DOHH2 (cell line): ENCODE measurements at regions not wholly inside any gene's neighbourhood (a gene's known extent, or its start where the extent isn't known, plus 50 kb on each side); places are given as distances from the start of the nearest gene placed in this dataset.
"Not testable (repeated sequence)": the region's sequence is repeated elsewhere in the genome, so short reads cannot be mapped to it uniquely, and the experiment has no call there.

Experiments used
- H3F3A ChIP-seq: fragments of 200-600 bp; sonication (generic), shearing (Covaris generic); 2 replicates; pipeline ENCODE4 v1.6.0; 2016; ENCODE audit warnings: antibody characterized with exemption, mild to moderate bottlenecking; ENCODE audit not compliant: control insufficient read depth, insufficient read depth
- H3K27ac ChIP-seq: fragments of 200-600 bp; sonication (generic); 2 replicates; pipeline ENCODE4 v1.5.1; 2014; ENCODE audit warnings: low read depth, mild to moderate bottlenecking, low read length, moderate library complexity
- H3K27me3 ChIP-seq: fragments of 200-600 bp; sonication (generic); 2 replicates; pipeline ENCODE4 v1.6.1; 2014; ENCODE audit warnings: mild to moderate bottlenecking, low read length, mixed read lengths; ENCODE audit not compliant: control insufficient read depth
- H3K36me3 ChIP-seq: fragments of 200-600 bp; sonication (generic); 2 replicates; pipeline ENCODE4 v1.6.1; 2014; ENCODE audit warnings: mild to moderate bottlenecking, low read length, moderate library complexity, mixed read lengths; ENCODE audit not compliant: control insufficient read depth
- H3K4me1 ChIP-seq: fragments of 200-600 bp; sonication (generic); 2 replicates; pipeline ENCODE4 v1.6.1; 2014; ENCODE audit warnings: mild to moderate bottlenecking, low read length, mixed read lengths; ENCODE audit not compliant: control insufficient read depth
- H3K4me2 ChIP-seq: fragments of 200-600 bp; sonication (generic); 2 replicates; pipeline ENCODE4 v1.6.0; 2014; ENCODE audit warnings: mild to moderate bottlenecking, low read length, moderate library complexity
- H3K4me3 ChIP-seq: fragments of 200-600 bp; sonication (generic); 2 replicates; pipeline ENCODE4 v1.5.1; 2014; ENCODE audit warnings: mild to moderate bottlenecking, low read length, mixed read lengths
- H3K79me2 ChIP-seq: fragments of 200-600 bp; sonication (generic); 2 replicates; pipeline ENCODE4 v1.6.1; 2014; ENCODE audit warnings: mild to moderate bottlenecking, low read length, mixed read lengths; ENCODE audit not compliant: control insufficient read depth
- H3K9me2 ChIP-seq: fragments of 200-600 bp; sonication (generic); replicated peaks from 2 replicates; pipeline ENCODE4 v1.6.1; 2014; ENCODE audit warnings: mild to moderate bottlenecking, low read length, mixed read lengths; ENCODE audit not compliant: control insufficient read depth
- H3K9me3 ChIP-seq: fragments of 200-600 bp; sonication (generic); 2 replicates; pipeline ENCODE4 v1.6.1; 2014; ENCODE audit warnings: antibody characterized with exemption, low read length, mixed read lengths; ENCODE audit not compliant: control insufficient read depth, insufficient read depth
- H4K20me1 ChIP-seq: fragments of 200-600 bp; sonication (generic); 2 replicates; pipeline ENCODE4 v1.6.0; 2014; ENCODE audit warnings: low read depth, mild to moderate bottlenecking, antibody characterized with exemption, low read length, moderate library complexity; ENCODE audit not compliant: control insufficient read depth, insufficient read depth
- CTCF ChIP-seq: fragments of 200-600 bp; sonication (generic); IDR thresholded peaks from one replicate; pipeline ENCODE4 v1.5.1; 2014; ENCODE audit warnings: antibody characterized with exemption, mild to moderate bottlenecking, low read depth, low read length; ENCODE audit not compliant: poor library complexity, severe bottlenecking
- EZH2phosphoT487 ChIP-seq: fragments of 200-600 bp; sonication (generic); IDR thresholded peaks from 2 replicates; pipeline ENCODE4 v1.6.1; 2017; ENCODE audit warnings: borderline replicate concordance, mild to moderate bottlenecking, antibody characterized with exemption, low read length, moderate library complexity, mixed read lengths

DNA sequence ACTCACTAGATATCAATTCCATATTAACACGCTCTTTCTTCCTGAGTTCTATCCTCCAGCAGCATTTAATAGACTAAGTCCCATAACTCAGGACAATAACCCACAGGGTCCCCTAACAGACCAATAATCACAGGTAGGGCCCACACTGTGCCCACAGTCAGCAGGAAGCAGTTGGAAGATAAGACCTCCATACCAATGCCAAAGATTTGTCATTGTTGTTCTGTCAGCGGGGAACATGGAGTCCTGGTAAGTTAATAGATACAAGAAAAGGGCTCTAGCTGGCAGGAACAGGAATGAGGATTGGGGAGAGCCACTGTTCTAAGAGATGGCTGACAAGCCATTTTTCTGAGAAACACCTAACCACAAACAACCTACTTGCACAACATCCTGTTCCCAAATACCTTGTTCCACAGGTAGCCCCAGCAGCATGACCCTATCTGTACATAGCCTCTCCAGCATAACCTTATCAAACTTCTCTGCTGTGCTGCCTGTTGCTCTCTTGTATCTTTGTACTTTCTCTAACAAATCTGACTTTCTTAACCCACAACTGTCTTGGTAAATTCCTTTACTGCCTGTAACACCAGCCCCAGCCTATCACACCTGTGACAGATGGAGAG, 142.0 kb upstream of the KCNJ15 start:
- no peaks in the 10 kb centered on the region for H3K9me3 ChIP-seq
- no peak overlapping the region for H3K4me2 ChIP-seq
- no peaks in the 10 kb centered on the region for H3K79me2 ChIP-seq
- no peaks in the 10 kb centered on the region for H3F3A ChIP-seq
- H3K36me3 ChIP-seq, result no peaks in the 10 kb centered on the region
- H3K27me3 ChIP-seq, result no peaks in the 10 kb centered on the region
- no peak overlapping the region for H3K27ac ChIP-seq
- no peaks in the 10 kb centered on the region for H4K20me1 ChIP-seq
- TF ChIP-seq EZH2phosphoT487 (no peak), CTCF (no peak)
- no peak overlapping the region for H3K4me3 ChIP-seq
- no peaks in the 10 kb centered on the region for H3K4me1 ChIP-seq
- no peaks in the 10 kb centered on the region for H3K9me2 ChIP-seq

DNA sequence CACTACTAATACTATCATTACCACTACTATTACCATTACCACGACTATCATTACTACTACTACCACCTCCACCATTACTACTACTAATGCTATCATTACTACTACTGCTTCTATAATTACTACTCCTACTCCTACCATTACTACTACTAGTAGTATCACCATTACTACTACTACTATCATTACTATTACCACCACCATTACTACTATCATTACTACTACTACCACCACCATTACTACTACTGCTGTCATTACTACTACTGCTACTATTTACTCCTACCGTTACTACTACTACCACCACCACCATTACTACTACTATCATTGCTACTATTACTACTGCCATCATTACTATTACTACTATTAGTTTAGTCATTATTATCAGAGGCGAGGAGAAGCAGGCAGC, 140.9 kb upstream of the KCNJ15 start:
- H3K27ac ChIP-seq, result no peak overlapping the region

GRCh38 chr21:38119793-38120192, 137.0 kb upstream of the KCNJ15 start:
- Histone ChIP-seq H3K27me3 (no peaks in the 10 kb centered on the region), H3K79me2 (no peaks in the 10 kb centered on the region), H3K27ac (no peak overlapping the region), H3K36me3 (no peaks in the 10 kb centered on the region), H3K4me3 (no peak overlapping the region), H4K20me1 (no peaks in the 10 kb centered on the region), H3K9me3 (no peaks in the 10 kb centered on the region), H3K4me1 (no peaks in the 10 kb centered on the region), H3K9me2 (no peaks in the 10 kb centered on the region), H3F3A (no peaks in the 10 kb centered on the region), H3K4me2 (no peak overlapping the region)
- TF ChIP-seq EZH2phosphoT487 (no peak), CTCF (no peak)

More for the DNA sequence above, 140.9 kb upstream of the KCNJ15 start:
- Histone ChIP-seq H3K36me3 (no peaks in the 10 kb centered on the region), H3K4me2 (no peak overlapping the region), H3K27me3 (no peaks in the 10 kb centered on the region), H3K79me2 (no peaks in the 10 kb centered on the region), H3K9me3 (no peaks in the 10 kb centered on the region), H3K4me3 (no peak overlapping the region), H4K20me1 (no peaks in the 10 kb centered on the region), H3K4me1 (no peaks in the 10 kb centered on the region), H3K9me2 (no peaks in the 10 kb centered on the region), H3F3A (no peaks in the 10 kb centered on the region)
- TF ChIP-seq EZH2phosphoT487 (no peak), CTCF (no peak)

- H3F3A ChIP-seq, H4K20me1 ChIP-seq, H3K4me2 ChIP-seq, H3K36me3 ChIP-seq, H3K9me2 ChIP-seq, H3K27me3 ChIP-seq, H3K4me1 ChIP-seq, H3K4me3 ChIP-seq, H3K79me2 ChIP-seq, H3K27ac ChIP-seq, H3K9me3 ChIP-seq: not testable (repeated sequence)
These were observed 136.2 kb upstream of the KCNJ15 start for GRCh38 chr21:38120679-38120983.
